ENCODE measurements at regions not wholly inside any gene's neighbourhood (a gene's known extent, or its start where the extent isn't known, plus 50 kb on each side); places are given as distances from the start of the nearest gene placed in this dataset.

GRCh38 chr19:23474761-23475160 is 79.5 kb upstream of the ZNF91 start:
- TF ChIP-seq, protein P1, sequence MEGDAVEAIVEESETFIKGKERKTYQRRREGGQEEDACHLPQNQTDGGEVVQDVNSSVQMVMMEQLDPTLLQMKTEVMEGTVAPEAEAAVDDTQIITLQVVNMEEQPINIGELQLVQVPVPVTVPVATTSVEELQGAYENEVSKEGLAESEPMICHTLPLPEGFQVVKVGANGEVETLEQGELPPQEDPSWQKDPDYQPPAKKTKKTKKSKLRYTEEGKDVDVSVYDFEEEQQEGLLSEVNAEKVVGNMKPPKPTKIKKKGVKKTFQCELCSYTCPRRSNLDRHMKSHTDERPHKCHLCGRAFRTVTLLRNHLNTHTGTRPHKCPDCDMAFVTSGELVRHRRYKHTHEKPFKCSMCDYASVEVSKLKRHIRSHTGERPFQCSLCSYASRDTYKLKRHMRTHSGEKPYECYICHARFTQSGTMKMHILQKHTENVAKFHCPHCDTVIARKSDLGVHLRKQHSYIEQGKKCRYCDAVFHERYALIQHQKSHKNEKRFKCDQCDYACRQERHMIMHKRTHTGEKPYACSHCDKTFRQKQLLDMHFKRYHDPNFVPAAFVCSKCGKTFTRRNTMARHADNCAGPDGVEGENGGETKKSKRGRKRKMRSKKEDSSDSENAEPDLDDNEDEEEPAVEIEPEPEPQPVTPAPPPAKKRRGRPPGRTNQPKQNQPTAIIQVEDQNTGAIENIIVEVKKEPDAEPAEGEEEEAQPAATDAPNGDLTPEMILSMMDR (IDR thresholded peaks at IDR 0.05) = no peak
- TF ChIP-seq POLR2A (IDR thresholded peaks at IDR 0.05) = no peak
